ENCODE measurements at regions not wholly inside any gene's neighbourhood (a gene's known extent, or its start where the extent isn't known, plus 50 kb on each side); places are given as distances from the start of the nearest gene placed in this dataset.

GRCh38 chr6:155587817-155588216, 132.2 kb upstream of the NOX3 start:
- in situ Hi-C loops (cut with HindIII; ENCODE audit: low pct_unique_long_range_greater_than_20kb, low sequenced_read_pairs) = no loop called here
- no peak for DNase-seq (ENCODE audit: low read depth, low spot score)

GRCh38 chr6:155586090-155586489, 130.5 kb upstream of the NOX3 start:
- in situ Hi-C loops (cut with HindIII; ENCODE audit: low pct_unique_long_range_greater_than_20kb, low sequenced_read_pairs) = no loop called here
- DNase-seq (ENCODE audit: low read depth, low spot score) = no peak

DNA sequence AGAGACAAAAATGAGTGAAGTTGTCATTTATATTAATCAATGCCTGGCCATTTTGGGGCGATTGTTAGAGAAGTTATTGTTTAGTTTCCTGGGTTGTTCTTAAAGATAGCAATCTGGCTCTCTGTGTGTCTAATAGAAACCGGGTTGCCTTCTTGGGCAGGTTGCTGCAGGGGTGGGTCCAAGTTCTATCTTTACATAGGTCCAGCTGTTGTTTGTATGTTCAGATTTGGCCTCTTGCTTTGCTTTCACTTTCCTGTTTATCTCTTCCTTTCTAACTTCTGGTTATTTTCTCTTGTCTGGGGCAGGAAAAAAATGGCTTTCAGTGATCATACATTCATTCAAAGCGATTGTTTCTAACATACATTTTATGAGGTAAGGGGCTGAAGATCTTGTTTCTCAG, 128.4 kb upstream of the NOX3 start:
- in situ Hi-C loops (cut with HindIII; ENCODE audit: low pct_unique_long_range_greater_than_20kb, low sequenced_read_pairs) = no loop called here
- no peak for DNase-seq (ENCODE audit: low read depth, low spot score)

DNA sequence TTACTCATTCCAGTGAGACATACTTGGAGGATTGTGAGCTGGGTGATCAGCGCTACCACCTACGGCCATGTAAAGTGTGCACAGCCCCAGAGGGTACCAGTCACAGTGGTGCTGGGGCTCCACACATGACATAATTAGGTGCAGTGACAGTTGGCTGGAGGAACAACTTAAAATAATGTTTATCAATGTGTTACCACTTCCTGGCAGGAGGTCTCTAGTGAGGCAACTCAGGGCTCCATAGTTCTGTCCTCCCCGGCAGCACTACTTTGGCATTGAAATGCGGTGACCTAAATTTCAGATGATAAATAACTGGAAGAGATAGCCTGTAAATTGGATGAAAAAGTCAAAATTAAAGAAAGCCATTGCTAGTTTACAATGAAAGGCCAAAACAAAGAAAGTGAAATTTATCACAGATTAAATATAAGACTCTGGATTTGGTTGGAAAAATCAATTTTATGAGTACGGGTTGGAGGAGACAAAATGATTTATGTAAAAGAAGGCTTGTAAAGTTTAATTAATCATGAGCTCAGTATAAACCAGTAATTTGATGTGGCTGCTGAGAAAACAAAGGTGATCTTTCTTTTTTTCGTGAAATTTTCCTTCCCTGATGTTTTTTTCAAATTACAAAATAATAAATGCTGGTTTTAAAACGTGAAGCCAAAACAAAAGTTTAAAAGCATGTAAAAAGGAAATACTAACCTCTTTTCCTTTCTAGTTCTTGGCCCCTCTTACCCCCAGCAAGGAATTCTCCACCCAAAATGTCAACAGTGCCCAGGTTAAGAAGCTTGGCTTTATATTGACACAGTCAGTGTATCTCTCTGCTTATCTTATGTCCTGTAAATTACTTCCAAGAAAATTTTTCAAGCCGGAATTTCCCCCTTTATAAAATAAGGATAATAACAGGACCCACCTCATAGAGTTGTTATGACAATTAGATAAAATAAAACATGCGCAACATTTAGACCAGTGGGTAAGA, 126.7 kb upstream of the NOX3 start:
- no peak for DNase-seq (ENCODE audit: low read depth, low spot score)
- in situ Hi-C loops (cut with HindIII; ENCODE audit: low pct_unique_long_range_greater_than_20kb, low sequenced_read_pairs) = no loop called here

GRCh38 chr6:155580904-155581303, 125.3 kb upstream of the NOX3 start:
- DNase-seq (ENCODE audit: low read depth, low spot score) = peak; percentile 8
- in situ Hi-C loops (cut with HindIII; ENCODE audit: low pct_unique_long_range_greater_than_20kb, low sequenced_read_pairs) = no loop called here

DNA sequence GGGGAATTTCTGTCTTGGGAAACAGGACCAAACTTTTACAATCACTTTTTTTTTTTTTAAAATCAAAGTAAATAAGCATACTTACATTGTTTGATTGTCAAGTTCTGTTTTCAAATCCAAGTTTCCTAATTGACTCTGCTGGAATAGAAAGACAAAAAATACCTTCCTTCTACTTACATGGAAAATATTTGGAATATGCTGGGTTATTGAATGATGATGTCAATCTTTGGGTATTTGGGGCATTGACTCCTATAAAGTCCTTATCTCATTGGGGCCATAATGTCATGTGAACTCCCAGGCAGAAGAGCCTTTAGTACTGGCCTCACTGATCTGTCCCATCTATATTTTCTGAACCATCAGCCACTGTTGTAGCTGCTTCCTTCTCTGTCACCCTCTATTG, 122.6 kb upstream of the NOX3 start:
- in situ Hi-C loops (cut with HindIII; ENCODE audit: low pct_unique_long_range_greater_than_20kb, low sequenced_read_pairs) = no loop called here

GRCh38 chr6:155561966-155562364, 106.3 kb upstream of the NOX3 start:
- no peak for DNase-seq (ENCODE audit: low read depth, low spot score)
- in situ Hi-C loops (cut with HindIII; ENCODE audit: low pct_unique_long_range_greater_than_20kb, low sequenced_read_pairs) = no loop called here

More for the DNA sequence above, 122.6 kb upstream of the NOX3 start:
- DNase-seq (ENCODE audit: low read depth, low spot score) = no peak

GRCh38 chr6:155561257-155561965, 105.8 kb upstream of the NOX3 start:
- in situ Hi-C loops (cut with HindIII; ENCODE audit: low pct_unique_long_range_greater_than_20kb, low sequenced_read_pairs) = no loop called here

GRCh38 chr6:155549928-155550327, 94.3 kb upstream of the NOX3 start:
- in situ Hi-C loops (cut with HindIII; ENCODE audit: low pct_unique_long_range_greater_than_20kb, low sequenced_read_pairs) = no loop called here

More at GRCh38 chr6:155561257-155561965, 105.8 kb upstream of the NOX3 start:
- DNase-seq (ENCODE audit: low read depth, low spot score) = no peak

DNA sequence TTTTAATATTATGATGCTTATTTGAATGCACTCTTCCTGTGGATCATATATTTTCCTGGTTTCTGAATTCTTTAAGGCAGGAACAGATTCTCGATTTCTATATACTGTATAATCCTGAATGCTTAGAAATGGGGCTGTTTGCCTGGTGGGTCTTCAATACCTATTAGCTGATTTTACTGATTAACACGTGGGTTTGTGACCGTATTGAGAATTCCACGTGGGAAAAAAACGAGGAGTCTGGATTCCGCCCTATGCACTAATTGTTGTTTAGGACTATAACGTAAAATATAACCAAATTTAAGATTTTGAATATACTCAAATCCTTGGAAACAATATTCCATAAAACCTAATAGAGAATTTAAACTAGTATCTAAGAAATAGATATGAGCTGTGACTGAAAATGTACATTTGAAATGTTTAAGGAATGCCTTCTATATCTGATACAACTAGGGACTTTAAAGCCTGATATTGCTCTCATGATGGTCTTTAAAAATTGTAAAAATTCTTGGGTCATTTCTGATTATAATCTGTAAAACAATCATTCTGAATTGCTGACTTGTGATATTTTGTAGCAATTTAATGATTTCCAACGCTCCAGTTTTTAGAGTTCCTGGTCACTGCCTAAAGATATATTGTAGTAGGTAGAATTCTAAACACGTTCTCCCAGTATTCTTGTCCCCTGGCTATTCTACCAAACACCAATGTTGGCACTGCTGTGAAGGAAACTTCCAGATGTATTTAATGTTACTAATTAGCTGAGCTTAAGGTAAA, 93.6 kb upstream of the NOX3 start:
- in situ Hi-C loops (cut with HindIII; ENCODE audit: low pct_unique_long_range_greater_than_20kb, low sequenced_read_pairs) = no loop called here
- DNase-seq (ENCODE audit: low read depth, low spot score) = no peak

More at GRCh38 chr6:155549928-155550327, 94.3 kb upstream of the NOX3 start:
- no peak for DNase-seq (ENCODE audit: low read depth, low spot score)

GRCh38 chr6:155548576-155548975, 92.9 kb upstream of the NOX3 start:
- DNase-seq (ENCODE audit: low read depth, low spot score) = no peak
- in situ Hi-C loops (cut with HindIII; ENCODE audit: low pct_unique_long_range_greater_than_20kb, low sequenced_read_pairs) = no loop called here

GRCh38 chr6:155544677-155545076, 89.0 kb upstream of the NOX3 start:
- in situ Hi-C loops (cut with HindIII; ENCODE audit: low pct_unique_long_range_greater_than_20kb, low sequenced_read_pairs) = no loop called here
- DNase-seq (ENCODE audit: low read depth, low spot score) = no peak

DNA sequence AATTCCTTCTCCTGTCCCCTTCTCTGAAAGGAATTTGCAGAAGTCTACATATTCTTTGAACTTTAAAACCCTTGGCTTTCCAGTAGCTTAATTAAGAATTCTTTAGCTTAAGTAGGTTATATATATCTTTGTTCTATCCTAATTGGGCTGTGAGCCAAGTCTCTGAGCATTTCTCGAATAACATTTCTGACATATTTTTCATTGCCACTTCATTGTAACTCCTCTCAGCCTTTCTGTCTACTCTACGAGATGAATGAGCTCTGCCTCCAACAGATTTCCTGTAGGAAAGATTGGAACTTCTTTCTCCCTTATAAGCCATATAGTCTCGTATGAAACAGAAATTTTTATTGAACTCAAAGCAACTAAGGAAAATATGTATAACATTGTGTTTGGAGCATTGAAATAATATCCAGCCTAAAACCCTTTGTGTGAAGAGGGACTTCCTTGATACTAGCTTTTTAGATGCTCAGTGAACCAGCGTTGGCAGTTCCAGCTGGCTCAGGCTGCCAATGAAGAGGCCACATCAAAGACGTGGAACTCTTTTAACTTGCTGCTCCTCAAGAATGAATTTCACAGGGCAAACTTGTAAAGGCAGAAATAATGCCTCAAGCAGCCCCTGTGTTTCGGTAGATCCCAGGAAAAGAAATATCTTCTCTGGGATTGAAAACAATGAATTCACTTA, 87.7 kb upstream of the NOX3 start:
- DNase-seq (ENCODE audit: low read depth, low spot score) = no peak
- in situ Hi-C loops (cut with HindIII; ENCODE audit: low pct_unique_long_range_greater_than_20kb, low sequenced_read_pairs) = no loop called here

DNA sequence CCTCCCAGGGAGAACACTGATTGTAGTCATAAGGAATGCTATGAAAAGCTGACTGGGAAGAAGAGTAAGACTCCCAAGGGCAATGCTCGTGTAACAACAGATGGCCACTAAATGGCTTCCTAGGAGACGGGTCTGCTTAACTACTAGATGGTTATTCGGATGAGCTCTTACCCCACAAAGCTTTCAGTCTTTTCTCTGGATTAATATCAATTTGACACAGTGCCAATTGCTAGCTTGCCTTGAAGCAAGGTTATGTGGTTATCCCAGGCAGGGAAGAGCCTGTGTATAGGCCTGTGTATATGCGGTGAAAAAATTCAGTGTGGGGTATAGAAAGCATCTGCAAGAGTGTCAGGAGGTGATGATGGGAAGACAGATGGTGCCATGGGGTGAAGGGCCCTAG, 86.4 kb upstream of the NOX3 start:
- in situ Hi-C loops (cut with HindIII; ENCODE audit: low pct_unique_long_range_greater_than_20kb, low sequenced_read_pairs) = no loop called here
- peak; percentile 39 for DNase-seq (ENCODE audit: low read depth, low spot score)

DNA sequence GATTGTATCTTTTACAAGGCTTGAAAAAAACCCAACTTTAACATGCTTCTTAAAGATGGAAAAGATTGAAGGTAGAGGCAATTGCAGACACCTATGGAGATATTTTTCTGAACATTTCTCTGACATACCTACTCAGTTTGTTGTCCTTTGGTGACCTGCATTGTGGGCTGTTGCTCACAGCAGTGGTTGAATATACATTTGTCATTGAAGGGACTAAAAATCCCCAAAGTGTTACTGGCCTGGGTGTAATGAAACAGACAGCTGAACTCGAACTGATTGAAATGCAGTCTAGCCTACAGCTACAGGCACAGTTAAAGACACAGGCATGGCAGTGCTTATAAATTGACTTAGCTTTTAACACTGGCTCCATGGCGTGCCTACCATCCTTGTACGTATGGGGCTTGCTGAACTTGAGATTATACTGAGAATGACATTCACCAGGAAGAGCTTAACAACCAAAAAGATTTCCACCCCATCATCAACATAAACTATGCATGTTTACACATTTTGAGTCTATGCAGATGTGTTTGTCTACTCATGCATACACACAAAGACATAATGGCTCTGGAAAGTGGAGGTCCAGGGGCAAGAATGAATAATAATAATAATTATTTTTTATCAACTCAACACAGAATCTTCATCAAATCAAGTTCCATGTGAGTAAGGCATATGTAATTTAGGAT, 83.2 kb upstream of the NOX3 start:
- no peak for DNase-seq (ENCODE audit: low read depth, low spot score)
- in situ Hi-C loops (cut with HindIII; ENCODE audit: low pct_unique_long_range_greater_than_20kb, low sequenced_read_pairs) = no loop called here

- DNase-seq (ENCODE audit: low read depth, low spot score) = no peak
- in situ Hi-C loops (cut with HindIII; ENCODE audit: low pct_unique_long_range_greater_than_20kb, low sequenced_read_pairs) = no loop called here
Measured at GRCh38 chr6:155534678-155535077, 79.0 kb upstream of the NOX3 start.

- peak; percentile 66 for DNase-seq (ENCODE audit: low read depth, low spot score)
- in situ Hi-C loops (cut with HindIII; ENCODE audit: low pct_unique_long_range_greater_than_20kb, low sequenced_read_pairs) = no loop called here
Measured at GRCh38 chr6:155530219-155530834, 74.7 kb upstream of the NOX3 start.
